GM12864 (cell line): ENCODE measurements at regions not wholly inside any gene's neighbourhood (a gene's known extent, or its start where the extent isn't known, plus 50 kb on each side); places are given as distances from the start of the nearest gene placed in this dataset.

Experiments used
- DNase-seq: peaks from one replicate; pipeline ENCODE4 v3.0.0-alpha.2; 2011; ENCODE audit warnings: low read depth
- H3K4me3 ChIP-seq: 2 replicates; pipeline ENCODE4 v1.5.1; 2011; ENCODE audit warnings: mild to moderate bottlenecking, low read depth, low read length, control low read depth
- CTCF ChIP-seq: IDR thresholded peaks from 2 replicates; pipeline ENCODE4 v1.5.1; 2011; ENCODE audit warnings: low read depth, mild to moderate bottlenecking, moderate library complexity, low read length, control low read depth, inconsistent platforms; ENCODE audit errors: missing control alignments

GRCh38 chr13:80217614-80218456, 123.1 kb downstream of the SPRY2 start:
- no peak overlapping the region for H3K4me3 ChIP-seq
- no peak for TF ChIP-seq CTCF
- DNase-seq = no peak

GRCh38 chr13:80215368-80215767, 125.6 kb downstream of the SPRY2 start:
- no peak for DNase-seq
- H3K4me3 ChIP-seq = no peak overlapping the region
- no peak for TF ChIP-seq CTCF

GRCh38 chr13:80214521-80214991, 126.4 kb downstream of the SPRY2 start:
- no peak overlapping the region for H3K4me3 ChIP-seq
- TF ChIP-seq CTCF = no peak
- DNase-seq = no peak

- no peak overlapping the region for H3K4me3 ChIP-seq
- no peak for DNase-seq
- TF ChIP-seq CTCF = no peak
Observed at GRCh38 chr13:80214050-80214449, 126.9 kb downstream of the SPRY2 start.

GRCh38 chr13:80213201-80213600, 127.7 kb downstream of the SPRY2 start:
- no peak for DNase-seq
- H3K4me3 ChIP-seq = no peak overlapping the region
- TF ChIP-seq CTCF = no peak

- no peak overlapping the region for H3K4me3 ChIP-seq
- DNase-seq = no peak
- TF ChIP-seq CTCF = no peak
Observed at GRCh38 chr13:80211566-80211965, 129.4 kb downstream of the SPRY2 start.

- no peak overlapping the region for H3K4me3 ChIP-seq
- TF ChIP-seq CTCF = no peak
- no peak for DNase-seq
Observed at GRCh38 chr13:80204642-80205041, 136.3 kb downstream of the SPRY2 start.
